HG02885 (cell line): ENCODE measurements at regions not wholly inside any gene's neighbourhood (a gene's known extent, or its start where the extent isn't known, plus 50 kb on each side); places are given as distances from the start of the nearest gene placed in this dataset.
A peak's percentile ranks its signal among the peaks of the same experiment; 100 is the strongest.
"Not testable (repeated sequence)": the region's sequence is repeated elsewhere in the genome, so short reads cannot be mapped to it uniquely, and the experiment has no call there.

ENCODE experiments used
- ATAC-seq: cut with Tn5 transposase; IDR thresholded peaks from one replicate; pipeline ENCODE4 v1.9.1; 2021; ENCODE audit warnings: mild to moderate bottlenecking; ENCODE audit not compliant: unreplicated experiment, poor library complexity

GRCh38 chr6:169145496-169145895 lies 108.2 kb downstream of the THBS2 start:
- ATAC-seq: no peak

DNA sequence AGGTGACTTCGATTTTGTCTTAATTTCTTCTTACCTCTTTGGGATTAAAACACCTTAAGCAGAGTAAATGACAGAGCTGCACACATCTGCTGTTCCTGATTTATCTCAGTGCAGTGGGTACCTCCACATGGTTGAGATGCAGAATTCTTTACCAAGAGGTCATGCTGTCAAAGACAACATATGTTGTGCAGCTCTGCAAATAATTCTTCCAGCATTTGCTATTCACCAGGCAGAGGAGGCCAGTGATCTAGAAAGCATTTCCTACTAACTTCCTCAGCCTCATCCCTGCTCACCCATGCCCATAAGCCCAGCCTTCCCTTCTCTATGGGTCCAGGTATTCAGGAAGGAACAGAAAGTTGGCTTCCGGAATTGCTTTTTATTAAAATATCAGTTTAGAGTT lies 109.3 kb downstream of the THBS2 start:
- no peak for ATAC-seq

DNA sequence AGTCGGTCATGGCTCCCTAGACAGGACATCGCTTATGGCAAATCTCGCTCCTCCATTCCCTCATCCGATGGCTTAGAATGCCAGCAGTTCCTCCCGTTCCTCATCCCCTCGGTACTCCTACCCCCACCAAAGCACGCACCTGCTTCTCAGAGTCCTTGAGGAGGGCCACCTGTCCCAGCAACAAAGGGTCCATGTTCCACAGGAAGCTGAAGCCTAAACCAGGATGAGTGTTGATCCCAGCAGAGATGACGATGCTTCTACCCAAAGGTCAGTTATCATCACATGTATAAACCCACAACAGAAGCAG lies 111.2 kb downstream of the THBS2 start:
- no peak for ATAC-seq

- ATAC-seq: no peak
These were observed 111.7 kb downstream of the THBS2 start for GRCh38 chr6:169141671-169142537.

DNA sequence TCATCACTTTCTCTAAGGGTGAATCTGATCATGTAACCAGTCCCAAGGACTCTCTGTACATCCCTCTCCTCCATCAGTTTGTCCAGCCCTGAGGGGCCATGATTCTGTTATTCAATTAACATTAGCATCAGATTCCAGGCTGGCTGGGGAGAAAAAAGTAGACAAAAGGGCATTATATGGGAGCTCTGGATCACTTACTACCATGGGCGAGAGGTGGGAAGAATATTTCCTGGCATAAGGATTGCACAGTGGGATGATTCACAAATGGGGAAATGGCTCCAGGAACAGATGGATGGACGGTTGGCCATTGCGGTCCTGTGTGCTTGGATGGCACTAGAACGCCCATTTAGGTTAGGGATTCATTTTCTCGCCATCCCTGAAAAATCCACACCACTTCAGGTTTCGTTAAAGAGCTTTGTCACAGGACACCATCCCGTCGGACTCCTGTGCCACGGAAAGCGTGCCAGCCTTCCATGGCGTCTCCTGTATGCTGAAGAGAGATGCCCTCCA lies 112.6 kb downstream of the THBS2 start:
- no peak for ATAC-seq

- ATAC-seq: no peak
These were observed 114.3 kb downstream of the THBS2 start for GRCh38 chr6:169139179-169139971.

GRCh38 chr6:169132352-169132940 lies 121.2 kb downstream of the THBS2 start:
- ATAC-seq: no peak

DNA sequence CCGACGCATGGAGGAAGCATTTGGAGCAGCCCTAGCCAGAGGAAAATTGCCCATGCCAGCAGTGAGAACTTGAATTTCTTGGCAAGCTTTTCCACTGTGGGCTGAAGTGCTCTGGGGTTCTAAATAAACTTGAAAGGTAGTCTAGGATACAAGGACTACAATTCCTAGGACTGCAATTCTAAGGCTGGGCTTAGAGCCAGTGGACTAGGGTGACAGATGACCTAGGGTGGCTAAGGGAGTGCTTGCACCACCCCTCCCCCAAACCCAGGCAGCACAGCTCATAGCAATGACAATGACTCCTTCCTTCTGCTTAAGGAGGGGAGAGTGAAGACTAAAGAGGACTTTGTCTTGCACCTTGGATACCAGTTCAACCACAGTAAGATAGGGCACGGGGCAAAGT lies 122.3 kb downstream of the THBS2 start:
- ATAC-seq: no peak

DNA sequence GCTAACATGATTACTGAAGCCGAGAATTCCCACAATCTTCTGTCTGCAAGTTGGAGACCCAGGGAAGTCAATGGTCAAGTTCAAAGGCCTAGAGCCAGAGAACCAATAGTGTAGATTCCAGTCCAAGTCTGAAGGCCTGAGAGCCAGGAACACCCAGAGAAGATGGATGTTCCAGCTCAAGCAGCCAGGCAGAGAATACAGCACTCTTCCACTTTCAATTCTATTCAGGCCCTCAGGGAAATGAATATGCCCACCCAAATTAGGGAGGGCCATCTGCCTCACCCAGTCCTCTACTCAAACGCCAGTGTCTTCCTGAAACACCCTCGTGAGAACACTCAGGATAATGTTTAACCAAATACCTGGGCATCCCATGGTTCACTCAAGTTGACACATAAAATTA lies 123.5 kb downstream of the THBS2 start:
- no peak for ATAC-seq

GRCh38 chr6:169121013-169121412 lies 132.6 kb downstream of the THBS2 start:
- ATAC-seq: no peak

DNA sequence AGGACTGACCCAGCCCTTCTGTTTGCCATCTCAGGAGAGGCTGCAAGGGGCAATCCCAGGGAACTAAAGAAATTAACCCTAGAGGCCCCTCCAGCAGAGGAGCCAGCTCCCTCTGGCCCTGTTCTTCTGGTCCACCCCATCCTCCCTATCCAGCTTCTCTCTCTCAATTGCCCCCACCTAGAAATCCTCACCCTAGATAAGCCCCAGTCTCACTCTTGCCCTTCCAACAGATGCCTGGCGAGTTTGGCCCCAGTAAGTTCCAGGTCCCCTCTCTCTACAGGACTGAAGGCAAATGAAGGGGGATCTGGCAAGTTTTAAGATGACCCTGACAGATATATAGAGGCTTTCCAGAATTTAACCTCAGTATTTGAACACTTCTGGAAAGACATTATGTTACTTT lies 134.0 kb downstream of the THBS2 start:
- no peak for ATAC-seq

- no peak for ATAC-seq
These were observed 135.3 kb downstream of the THBS2 start for GRCh38 chr6:169118346-169118830.

GRCh38 chr6:169117663-169118062 lies 136.0 kb downstream of the THBS2 start:
- no peak for ATAC-seq

DNA sequence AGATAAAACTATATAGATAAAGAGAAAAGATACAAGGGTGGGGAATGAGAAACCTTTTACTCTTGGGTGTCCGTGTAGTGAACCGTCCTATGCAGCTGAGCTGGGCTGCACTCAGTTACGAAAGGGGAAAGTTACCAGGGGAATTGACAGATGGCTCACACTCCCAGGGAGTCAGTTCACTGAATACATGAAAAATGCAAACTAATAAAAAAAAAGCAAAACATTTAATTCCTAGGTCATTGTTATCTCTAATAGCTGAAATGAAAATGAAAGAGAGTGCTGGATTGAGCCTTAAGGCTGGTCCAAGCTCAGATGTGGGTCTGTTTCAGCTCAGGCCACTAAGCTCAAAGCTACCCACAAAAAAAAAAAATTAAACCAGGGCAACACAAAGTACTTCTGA lies 138.0 kb downstream of the THBS2 start:
- no peak for ATAC-seq

DNA sequence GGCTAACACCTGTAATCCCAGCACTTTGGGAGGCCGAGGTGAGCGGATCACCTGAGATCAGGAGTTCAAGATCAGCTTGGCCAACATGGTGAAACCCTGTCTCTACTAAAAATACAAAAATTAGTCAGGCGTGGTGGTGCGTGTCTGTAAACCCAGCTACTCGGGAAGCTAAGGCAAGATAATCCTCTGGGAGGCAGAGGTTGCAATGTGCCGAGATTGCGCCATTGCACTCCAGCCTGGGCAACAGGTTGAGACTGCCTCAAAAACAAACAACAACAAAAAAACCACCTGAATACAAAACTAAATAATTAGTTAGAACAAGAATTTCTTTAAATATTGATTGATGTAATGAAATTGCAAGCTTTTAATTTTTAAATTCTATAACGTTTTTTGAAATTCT lies 139.0 kb downstream of the THBS2 start:
- ATAC-seq: not testable (repeated sequence)

GRCh38 chr6:169112483-169113320 lies 140.9 kb downstream of the THBS2 start:
- ATAC-seq: peak; percentile 41

DNA sequence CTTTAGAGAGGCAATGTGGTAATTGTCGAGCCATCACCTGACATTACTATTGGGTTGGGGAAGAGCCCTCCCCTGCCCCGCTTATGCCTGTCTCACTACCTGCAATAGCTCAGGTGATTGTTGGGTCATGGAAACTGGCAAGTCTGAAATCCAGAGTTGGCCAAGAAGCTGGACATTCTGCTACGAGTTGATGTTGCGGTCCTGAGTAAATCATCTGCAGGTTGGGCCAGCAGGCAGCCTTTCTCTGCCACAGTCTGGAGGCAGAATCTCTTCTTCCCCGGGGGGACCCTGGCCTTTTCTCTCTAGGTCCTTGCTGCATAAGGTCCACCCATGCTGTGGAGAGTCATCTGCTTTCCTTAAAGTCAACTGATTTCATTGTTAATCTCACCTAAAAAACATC lies 142.4 kb downstream of the THBS2 start:
- no peak for ATAC-seq

DNA sequence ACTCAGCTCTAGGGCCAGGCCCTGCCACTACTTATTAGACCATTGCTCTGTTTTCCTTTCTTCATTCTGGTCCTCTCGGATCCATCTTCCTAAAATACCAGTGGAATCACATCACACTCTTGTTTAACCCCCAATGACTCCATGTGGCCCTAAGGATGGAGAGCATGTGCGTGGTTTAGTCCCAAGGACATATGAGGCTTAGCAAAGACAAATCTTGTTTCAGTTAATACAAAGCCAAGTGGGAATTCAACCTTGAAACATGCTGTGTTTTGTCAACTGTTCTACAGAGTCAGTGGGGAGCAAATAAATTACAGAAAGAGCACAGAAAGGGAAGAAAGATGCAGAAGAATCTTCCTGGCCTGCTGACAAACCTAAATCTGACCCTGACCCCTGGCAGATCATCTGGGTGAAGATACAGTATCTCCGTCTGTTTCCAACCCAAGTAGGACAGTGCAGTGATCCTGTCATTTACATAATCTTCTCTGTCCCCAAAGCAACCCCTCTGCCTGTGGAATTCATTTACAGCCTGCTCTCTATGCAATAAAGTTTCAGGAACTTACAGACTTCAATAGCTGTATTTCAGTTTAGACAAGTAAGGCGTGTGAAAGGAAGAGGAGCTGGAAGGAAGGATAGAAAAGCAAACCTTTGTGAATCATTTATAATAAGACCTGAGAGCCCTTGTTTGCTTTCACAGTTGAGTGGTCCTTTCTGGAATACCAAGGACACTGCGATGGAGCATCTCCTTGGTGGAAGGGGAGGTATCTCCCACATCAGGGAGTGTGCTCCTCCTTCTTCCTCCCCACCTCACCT lies 144.0 kb downstream of the THBS2 start:
- no peak for ATAC-seq

- no peak for ATAC-seq
These were observed 144.9 kb downstream of the THBS2 start for GRCh38 chr6:169108753-169109152.
